ENCODE measurements at regions not wholly inside any gene's neighbourhood (a gene's known extent, or its start where the extent isn't known, plus 50 kb on each side); places are given as distances from the start of the nearest gene placed in this dataset.

DNA sequence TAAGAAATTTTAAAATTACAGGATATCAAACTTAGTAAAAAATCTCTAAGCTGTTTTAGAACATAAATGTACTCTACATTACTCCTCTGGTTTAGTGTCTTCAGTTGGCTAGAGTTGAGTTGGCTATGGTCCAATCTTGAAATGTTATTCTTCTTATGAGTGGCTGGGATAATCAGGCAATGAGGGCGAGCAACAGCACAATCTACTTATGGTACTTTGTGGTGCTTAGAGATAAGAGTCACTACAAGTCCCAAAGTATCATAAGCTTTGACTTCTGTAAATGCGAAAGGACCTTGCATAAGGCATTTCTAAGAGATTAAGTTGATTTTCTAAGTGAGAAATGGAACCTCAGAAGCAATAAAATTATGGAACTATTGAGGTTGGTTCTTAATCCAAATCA, 361.7 kb downstream of the GPD2 start:
- TF ChIP-seq CHD1 (IDR thresholded peaks at IDR 0.05; ENCODE audit: low read depth, low read length), result no peak
- TF ChIP-seq, protein P1, sequence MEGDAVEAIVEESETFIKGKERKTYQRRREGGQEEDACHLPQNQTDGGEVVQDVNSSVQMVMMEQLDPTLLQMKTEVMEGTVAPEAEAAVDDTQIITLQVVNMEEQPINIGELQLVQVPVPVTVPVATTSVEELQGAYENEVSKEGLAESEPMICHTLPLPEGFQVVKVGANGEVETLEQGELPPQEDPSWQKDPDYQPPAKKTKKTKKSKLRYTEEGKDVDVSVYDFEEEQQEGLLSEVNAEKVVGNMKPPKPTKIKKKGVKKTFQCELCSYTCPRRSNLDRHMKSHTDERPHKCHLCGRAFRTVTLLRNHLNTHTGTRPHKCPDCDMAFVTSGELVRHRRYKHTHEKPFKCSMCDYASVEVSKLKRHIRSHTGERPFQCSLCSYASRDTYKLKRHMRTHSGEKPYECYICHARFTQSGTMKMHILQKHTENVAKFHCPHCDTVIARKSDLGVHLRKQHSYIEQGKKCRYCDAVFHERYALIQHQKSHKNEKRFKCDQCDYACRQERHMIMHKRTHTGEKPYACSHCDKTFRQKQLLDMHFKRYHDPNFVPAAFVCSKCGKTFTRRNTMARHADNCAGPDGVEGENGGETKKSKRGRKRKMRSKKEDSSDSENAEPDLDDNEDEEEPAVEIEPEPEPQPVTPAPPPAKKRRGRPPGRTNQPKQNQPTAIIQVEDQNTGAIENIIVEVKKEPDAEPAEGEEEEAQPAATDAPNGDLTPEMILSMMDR (conservative IDR thresholded peaks at IDR 0.05; ENCODE audit: low read depth, low read length), result no peak
- TF ChIP-seq SMC3 (IDR thresholded peaks at IDR 0.05; ENCODE audit: low read depth, low read length), result no peak
- H4K91ac ChIP-seq (ENCODE audit: insufficient read depth, low read depth, low read length), result no peak overlapping the region
- H4K5ac ChIP-seq (ENCODE audit: low read depth, low read length), result no peak overlapping the region
- H3K4me1 ChIP-seq (ENCODE audit: control insufficient read depth, insufficient read depth, low read length), result no peaks in the 10 kb centered on the region
- no peak overlapping the region for H3K56ac ChIP-seq (ENCODE audit: extremely low read depth, insufficient read depth, low read length)
- no peak overlapping the region for H2BK120ac ChIP-seq (ENCODE audit: low read depth, low read length)
- no peak overlapping the region for H2BK15ac ChIP-seq (ENCODE audit: low read depth, low read length)
- H3K4me2 ChIP-seq (ENCODE audit: low read depth, low read length), result no peak overlapping the region
- no peak overlapping the region for H3K18ac ChIP-seq (ENCODE audit: low read depth, low read length)
- 100% methylated on average over 1 of the region's 2 CpGs; no CpG with 5 or more reads in 1 of the 2 experiments for WGBS, 2 experiments (ENCODE audit: extremely low coverage in 2 of 2, insufficient read length in 1 of 2)
- BruUV-seq (replicated peaks), result no TSS peak
- intact Hi-C loops (cut with micrococcal nuclease) (no loop called here), in situ Hi-C loops (cut with MboI; ENCODE audit: low sequenced_read_pairs) (no loop called here), dilution Hi-C loops (cut with HindIII; ENCODE audit: low sequenced_read_pairs, unreplicated experiment) (no loop called here)
- no peak overlapping the region for H3K4me3 ChIP-seq (ENCODE audit: insufficient read depth, low read depth, low read length)
- H3K9ac ChIP-seq (ENCODE audit: low read depth, low read length), result no peak overlapping the region
- no peak overlapping the region for H4K8ac ChIP-seq (ENCODE audit: low read depth in 2 of 2, low read length in 2 of 2)
- no peak overlapping the region for H2BK20ac ChIP-seq (ENCODE audit: low read depth, low read length)
- H3K9me3 ChIP-seq (ENCODE audit: control insufficient read depth, insufficient read depth, low read length), result no peaks in the 10 kb centered on the region
- no peaks in the 10 kb centered on the region for H4K20me1 ChIP-seq (ENCODE audit: insufficient read depth, low read length)
- H2AK9ac ChIP-seq (replicated peaks; ENCODE audit: low read depth, low read length, poor library complexity), result no peak overlapping the region
- no peaks in the 10 kb centered on the region for H3K36me3 ChIP-seq (ENCODE audit: control insufficient read depth, insufficient read depth, low read length)
- no peak overlapping the region for H3K4ac ChIP-seq (ENCODE audit: low read depth, low read length)
- H3K27me3 ChIP-seq (ENCODE audit: control insufficient read depth, insufficient read depth, low read length), result no peaks in the 10 kb centered on the region
- ChIA-PET POLR2A (ENCODE audit: unreplicated experiment) (no interaction called here), CTCF (no interaction called here)
- H3K9me1 ChIP-seq (ENCODE audit: insufficient read depth, low read length), result no peaks in the 10 kb centered on the region
- no peak overlapping the region for H2BK5ac ChIP-seq (ENCODE audit: low read depth, low read length, poor library complexity, severe bottlenecking)
- ATAC-seq (ENCODE audit: low read depth), result no peak
- no peak overlapping the region for H3K14ac ChIP-seq (replicated peaks; ENCODE audit: low read depth, low read length)
- DNase-seq, result no peak
- no peak overlapping the region for H2AFZ ChIP-seq (replicated peaks; ENCODE audit: low read length, poor library complexity)
- H2AK5ac ChIP-seq (ENCODE audit: low read depth, low read length), result no peak overlapping the region
- no peak overlapping the region for H3K27ac ChIP-seq (ENCODE audit: insufficient read depth, low read length)
- H3K23ac ChIP-seq (ENCODE audit: low read depth, low read length), result no peak overlapping the region
- H3K79me1 ChIP-seq (ENCODE audit: low read depth in 1 of 2, low read length in 2 of 2), result no peaks in the 10 kb centered on the region

Measured in IMR-90 (cell line).